ENCODE measurements at regions not wholly inside any gene's neighbourhood (a gene's known extent, or its start where the extent isn't known, plus 50 kb on each side); places are given as distances from the start of the nearest gene placed in this dataset.

- DNase-seq (no peak), ATAC-seq (ENCODE audit: low read depth) (no peak)
- Histone ChIP-seq H4K8ac (ENCODE audit: low read depth in 2 of 2, low read length in 2 of 2) (no peak overlapping the region), H3K4me1 (ENCODE audit: control insufficient read depth, insufficient read depth, low read length) (no peaks in the 10 kb centered on the region), H3K4ac (ENCODE audit: low read depth, low read length) (no peak overlapping the region), H3K9ac (ENCODE audit: low read depth, low read length) (no peak overlapping the region), H4K5ac (ENCODE audit: low read depth, low read length) (no peak overlapping the region), H2BK120ac (ENCODE audit: low read depth, low read length) (no peak overlapping the region), H2AK9ac (replicated peaks; ENCODE audit: low read depth, low read length, poor library complexity) (no peak overlapping the region), H2BK5ac (ENCODE audit: low read depth, low read length, poor library complexity, severe bottlenecking) (no peak overlapping the region), H3K27ac (ENCODE audit: insufficient read depth, low read length) (no peak overlapping the region), H2AFZ (replicated peaks; ENCODE audit: low read length, poor library complexity) (no peak overlapping the region), H3K4me3 (ENCODE audit: insufficient read depth, low read depth, low read length) (no peak overlapping the region), H3K56ac (ENCODE audit: extremely low read depth, insufficient read depth, low read length) (no peak overlapping the region), H3K9me1 (ENCODE audit: insufficient read depth, low read length) (peaks cover 3% of the 10 kb centered on the region; the same call in 1 of the 2 replicates), H3K36me3 (ENCODE audit: control insufficient read depth, insufficient read depth, low read length) (no peaks in the 10 kb centered on the region), H3K27me3 (ENCODE audit: control insufficient read depth, insufficient read depth, low read length) (no peaks in the 10 kb centered on the region), H3K14ac (replicated peaks; ENCODE audit: low read depth, low read length) (no peak overlapping the region), H4K20me1 (ENCODE audit: insufficient read depth, low read length) (no peaks in the 10 kb centered on the region), H3K18ac (ENCODE audit: low read depth, low read length) (no peak overlapping the region), H3K4me2 (ENCODE audit: low read depth, low read length) (no peak overlapping the region), H2BK15ac (ENCODE audit: low read depth, low read length) (no peak overlapping the region), H3K23ac (ENCODE audit: low read depth, low read length) (no peak overlapping the region), H2AK5ac (ENCODE audit: low read depth, low read length) (no peak overlapping the region), H4K91ac (ENCODE audit: insufficient read depth, low read depth, low read length) (no peak overlapping the region), H3K9me3 (ENCODE audit: control insufficient read depth, insufficient read depth, low read length) (no peaks in the 10 kb centered on the region; the same call in none of the 2 replicates), H2BK20ac (ENCODE audit: low read depth, low read length) (no peak overlapping the region), H3K79me1 (ENCODE audit: low read depth in 1 of 2, low read length in 2 of 2) (no peaks in the 10 kb centered on the region)
- in situ Hi-C loops (cut with MboI; ENCODE audit: low sequenced_read_pairs) (no loop called here), dilution Hi-C loops (cut with HindIII; ENCODE audit: low sequenced_read_pairs, unreplicated experiment) (no loop called here), intact Hi-C loops (cut with micrococcal nuclease) (no loop called here)
- BruUV-seq (replicated peaks) = no TSS peak
- ChIA-PET POLR2A (ENCODE audit: unreplicated experiment) (no interaction called here), CTCF (no interaction called here)
- WGBS, 2 experiments (ENCODE audit: extremely low coverage in 2 of 2, insufficient read length in 1 of 2) = 100% methylated on average over 1 of the region's 4 CpGs; no CpG with 5 or more reads in 1 of the 2 experiments
- TF ChIP-seq MAZ (IDR thresholded peaks at IDR 0.05; ENCODE audit: borderline replicate concordance, low read depth, low read length) = no peak
- TF ChIP-seq NFE2L2 (IDR thresholded peaks at IDR 0.05; ENCODE audit: low read depth, low read length) = no peak
- no peak for TF ChIP-seq RCOR1 (IDR thresholded peaks at IDR 0.05; ENCODE audit: insufficient replicate concordance, low read length)
- TF ChIP-seq POLR2A (IDR thresholded peaks at IDR 0.05; ENCODE audit: low read depth, low read length) = no peak
- TF ChIP-seq, protein P1, sequence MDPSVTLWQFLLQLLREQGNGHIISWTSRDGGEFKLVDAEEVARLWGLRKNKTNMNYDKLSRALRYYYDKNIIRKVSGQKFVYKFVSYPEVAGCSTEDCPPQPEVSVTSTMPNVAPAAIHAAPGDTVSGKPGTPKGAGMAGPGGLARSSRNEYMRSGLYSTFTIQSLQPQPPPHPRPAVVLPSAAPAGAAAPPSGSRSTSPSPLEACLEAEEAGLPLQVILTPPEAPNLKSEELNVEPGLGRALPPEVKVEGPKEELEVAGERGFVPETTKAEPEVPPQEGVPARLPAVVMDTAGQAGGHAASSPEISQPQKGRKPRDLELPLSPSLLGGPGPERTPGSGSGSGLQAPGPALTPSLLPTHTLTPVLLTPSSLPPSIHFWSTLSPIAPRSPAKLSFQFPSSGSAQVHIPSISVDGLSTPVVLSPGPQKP (IDR thresholded peaks at IDR 0.05; ENCODE audit: borderline replicate concordance, low read depth, low read length) = no peak
- TF ChIP-seq, protein P2, sequence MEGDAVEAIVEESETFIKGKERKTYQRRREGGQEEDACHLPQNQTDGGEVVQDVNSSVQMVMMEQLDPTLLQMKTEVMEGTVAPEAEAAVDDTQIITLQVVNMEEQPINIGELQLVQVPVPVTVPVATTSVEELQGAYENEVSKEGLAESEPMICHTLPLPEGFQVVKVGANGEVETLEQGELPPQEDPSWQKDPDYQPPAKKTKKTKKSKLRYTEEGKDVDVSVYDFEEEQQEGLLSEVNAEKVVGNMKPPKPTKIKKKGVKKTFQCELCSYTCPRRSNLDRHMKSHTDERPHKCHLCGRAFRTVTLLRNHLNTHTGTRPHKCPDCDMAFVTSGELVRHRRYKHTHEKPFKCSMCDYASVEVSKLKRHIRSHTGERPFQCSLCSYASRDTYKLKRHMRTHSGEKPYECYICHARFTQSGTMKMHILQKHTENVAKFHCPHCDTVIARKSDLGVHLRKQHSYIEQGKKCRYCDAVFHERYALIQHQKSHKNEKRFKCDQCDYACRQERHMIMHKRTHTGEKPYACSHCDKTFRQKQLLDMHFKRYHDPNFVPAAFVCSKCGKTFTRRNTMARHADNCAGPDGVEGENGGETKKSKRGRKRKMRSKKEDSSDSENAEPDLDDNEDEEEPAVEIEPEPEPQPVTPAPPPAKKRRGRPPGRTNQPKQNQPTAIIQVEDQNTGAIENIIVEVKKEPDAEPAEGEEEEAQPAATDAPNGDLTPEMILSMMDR (conservative IDR thresholded peaks at IDR 0.05; ENCODE audit: low read depth, low read length) = no peak
- TF ChIP-seq CEBPB (IDR thresholded peaks at IDR 0.05; ENCODE audit: low read depth, low read length) = no peak
- no peak for TF ChIP-seq SMC3 (IDR thresholded peaks at IDR 0.05; ENCODE audit: low read depth, low read length)
- TF ChIP-seq MXI1 (IDR thresholded peaks at IDR 0.05; ENCODE audit: borderline replicate concordance, low read depth, low read length) = no peak
- TF ChIP-seq BHLHE40 (IDR thresholded peaks at IDR 0.05; ENCODE audit: low read depth, low read length) = no peak
- TF ChIP-seq RFX5 (IDR thresholded peaks at IDR 0.05; ENCODE audit: low read depth, low read length) = no peak
- TF ChIP-seq MAFK (IDR thresholded peaks at IDR 0.05; ENCODE audit: low read depth, low read length) = no peak
- no peak for TF ChIP-seq CHD1 (IDR thresholded peaks at IDR 0.05; ENCODE audit: low read depth, low read length)
- no peak for TF ChIP-seq FOS (IDR thresholded peaks at IDR 0.05; ENCODE audit: low read depth, low read length)
- TF ChIP-seq, protein P3, sequence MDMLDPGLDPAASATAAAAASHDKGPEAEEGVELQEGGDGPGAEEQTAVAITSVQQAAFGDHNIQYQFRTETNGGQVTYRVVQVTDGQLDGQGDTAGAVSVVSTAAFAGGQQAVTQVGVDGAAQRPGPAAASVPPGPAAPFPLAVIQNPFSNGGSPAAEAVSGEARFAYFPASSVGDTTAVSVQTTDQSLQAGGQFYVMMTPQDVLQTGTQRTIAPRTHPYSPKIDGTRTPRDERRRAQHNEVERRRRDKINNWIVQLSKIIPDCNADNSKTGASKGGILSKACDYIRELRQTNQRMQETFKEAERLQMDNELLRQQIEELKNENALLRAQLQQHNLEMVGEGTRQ (IDR thresholded peaks at IDR 0.05; ENCODE audit: low read depth, low read length) = no peak
- TF ChIP-seq RAD21 (IDR thresholded peaks at IDR 0.05; ENCODE audit: low read length) = no peak
These were observed 108.6 kb upstream of the PLCB4 start for GRCh38 chr20:8960241-8960640.

All from IMR-90 (cell line).